GM20000 (cell line): ENCODE measurements at regions not wholly inside any gene's neighbourhood (a gene's known extent, or its start where the extent isn't known, plus 50 kb on each side); places are given as distances from the start of the nearest gene placed in this dataset.

Source experiments
- DNase-seq: peaks from one replicate; pipeline ENCODE4 v3.0.0; 2012; ENCODE audit warnings: low spot score
- TF ChIP-seq, protein P1 (sequence below): IDR thresholded peaks from 2 replicates; pipeline ENCODE4 v1.5.1; 2012; ENCODE audit warnings: mild to moderate bottlenecking, control low read depth; ENCODE audit errors: extremely low read depth, missing control alignments

- TF ChIP-seq, protein P1, sequence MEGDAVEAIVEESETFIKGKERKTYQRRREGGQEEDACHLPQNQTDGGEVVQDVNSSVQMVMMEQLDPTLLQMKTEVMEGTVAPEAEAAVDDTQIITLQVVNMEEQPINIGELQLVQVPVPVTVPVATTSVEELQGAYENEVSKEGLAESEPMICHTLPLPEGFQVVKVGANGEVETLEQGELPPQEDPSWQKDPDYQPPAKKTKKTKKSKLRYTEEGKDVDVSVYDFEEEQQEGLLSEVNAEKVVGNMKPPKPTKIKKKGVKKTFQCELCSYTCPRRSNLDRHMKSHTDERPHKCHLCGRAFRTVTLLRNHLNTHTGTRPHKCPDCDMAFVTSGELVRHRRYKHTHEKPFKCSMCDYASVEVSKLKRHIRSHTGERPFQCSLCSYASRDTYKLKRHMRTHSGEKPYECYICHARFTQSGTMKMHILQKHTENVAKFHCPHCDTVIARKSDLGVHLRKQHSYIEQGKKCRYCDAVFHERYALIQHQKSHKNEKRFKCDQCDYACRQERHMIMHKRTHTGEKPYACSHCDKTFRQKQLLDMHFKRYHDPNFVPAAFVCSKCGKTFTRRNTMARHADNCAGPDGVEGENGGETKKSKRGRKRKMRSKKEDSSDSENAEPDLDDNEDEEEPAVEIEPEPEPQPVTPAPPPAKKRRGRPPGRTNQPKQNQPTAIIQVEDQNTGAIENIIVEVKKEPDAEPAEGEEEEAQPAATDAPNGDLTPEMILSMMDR: no peak
- DNase-seq: no peak
These were observed 398.1 kb downstream of the TNS1 start for GRCh38 chr2:217604527-217605194.

DNA sequence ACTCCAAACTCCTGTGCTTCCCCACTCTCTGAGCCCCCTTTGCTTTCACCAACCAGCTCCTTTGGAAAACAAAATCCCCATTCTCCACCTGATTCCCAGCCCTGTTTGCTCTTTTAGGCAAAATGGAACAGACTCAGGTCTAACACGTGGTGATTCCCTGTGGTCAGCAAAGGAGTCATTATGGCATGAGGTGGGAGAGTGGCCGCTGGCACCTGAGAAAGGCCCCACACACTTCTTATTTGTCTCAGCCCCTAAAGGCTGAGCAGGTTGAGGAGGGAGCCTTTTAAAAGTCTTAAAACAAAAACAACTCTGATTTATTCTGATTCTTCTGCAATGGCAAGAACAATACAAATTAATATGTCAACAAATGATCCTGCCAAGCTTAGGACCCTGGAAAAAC is 401.2 kb downstream of the TNS1 start:
- TF ChIP-seq, protein P1: no peak
- no peak for DNase-seq

GRCh38 chr2:217599906-217600305 is 402.9 kb downstream of the TNS1 start:
- TF ChIP-seq, protein P1: no peak
- no peak for DNase-seq

- no peak for DNase-seq
- TF ChIP-seq, protein P1: no peak
These were observed 405.1 kb downstream of the TNS1 start for GRCh38 chr2:217597681-217598080.

- no peak for DNase-seq
- TF ChIP-seq, protein P1: no peak
These were observed 405.6 kb downstream of the TNS1 start for GRCh38 chr2:217597145-217597544.

- DNase-seq: no peak
- TF ChIP-seq, protein P1: no peak
These were observed 409.1 kb downstream of the TNS1 start for GRCh38 chr2:217593732-217594131.

DNA sequence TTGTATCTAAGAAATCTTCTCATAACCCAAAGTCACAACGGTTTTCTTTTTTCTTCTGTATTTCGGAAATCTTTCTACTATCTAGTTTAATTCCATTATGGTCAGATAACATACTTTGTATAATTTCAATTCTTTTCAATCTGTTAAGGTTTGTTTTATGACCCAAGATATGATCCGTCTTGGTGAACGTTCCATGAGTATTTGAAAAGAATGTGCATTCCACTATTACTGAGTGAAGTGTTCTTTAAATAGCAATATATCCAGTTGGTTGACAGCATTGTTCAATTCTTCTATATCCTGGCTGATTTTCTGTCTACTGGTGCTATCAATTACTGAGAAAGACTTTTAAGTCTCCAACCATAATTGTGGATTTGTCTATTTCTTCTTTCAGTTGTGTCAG is 414.5 kb downstream of the TNS1 start:
- TF ChIP-seq, protein P1: no peak
- DNase-seq: no peak
